ENCODE measurements at regions not wholly inside any gene's neighbourhood (a gene's known extent, or its start where the extent isn't known, plus 50 kb on each side); places are given as distances from the start of the nearest gene placed in this dataset.

DNA sequence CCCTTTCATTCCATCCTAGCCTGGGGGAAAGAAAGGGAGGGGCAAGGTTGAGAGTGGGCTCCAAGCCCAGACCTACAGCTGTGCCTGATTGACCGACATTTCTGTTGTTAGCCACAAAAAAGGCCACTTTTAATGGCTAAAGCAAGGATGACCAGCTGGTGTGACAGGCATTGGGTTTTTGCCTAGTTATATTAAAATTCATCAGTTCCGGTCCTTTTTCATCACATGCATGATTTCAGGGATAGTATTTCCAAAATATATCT lies 192.3 kb downstream of the ZNF326 start:
- TF ChIP-seq FOS (IDR thresholded peaks at IDR 0.05; ENCODE audit: borderline replicate concordance, insufficient read depth, low read length) (no peak), POLR2A (IDR thresholded peaks at IDR 0.05; ENCODE audit: low read depth, low read length) (no peak), GATA2 (IDR thresholded peaks at IDR 0.05; ENCODE audit: insufficient read depth, insufficient read length, low read depth, low read length) (no peak), EZH2 (IDR thresholded peaks at IDR 0.05; ENCODE audit: borderline replicate concordance, low read depth, low read length, severe bottlenecking) (no peak)
- TF ChIP-seq, protein P1, sequence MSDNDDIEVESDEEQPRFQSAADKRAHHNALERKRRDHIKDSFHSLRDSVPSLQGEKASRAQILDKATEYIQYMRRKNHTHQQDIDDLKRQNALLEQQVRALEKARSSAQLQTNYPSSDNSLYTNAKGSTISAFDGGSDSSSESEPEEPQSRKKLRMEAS (IDR thresholded peaks at IDR 0.05; ENCODE audit: insufficient read depth, insufficient read length): no peak
- TF ChIP-seq, protein P2, sequence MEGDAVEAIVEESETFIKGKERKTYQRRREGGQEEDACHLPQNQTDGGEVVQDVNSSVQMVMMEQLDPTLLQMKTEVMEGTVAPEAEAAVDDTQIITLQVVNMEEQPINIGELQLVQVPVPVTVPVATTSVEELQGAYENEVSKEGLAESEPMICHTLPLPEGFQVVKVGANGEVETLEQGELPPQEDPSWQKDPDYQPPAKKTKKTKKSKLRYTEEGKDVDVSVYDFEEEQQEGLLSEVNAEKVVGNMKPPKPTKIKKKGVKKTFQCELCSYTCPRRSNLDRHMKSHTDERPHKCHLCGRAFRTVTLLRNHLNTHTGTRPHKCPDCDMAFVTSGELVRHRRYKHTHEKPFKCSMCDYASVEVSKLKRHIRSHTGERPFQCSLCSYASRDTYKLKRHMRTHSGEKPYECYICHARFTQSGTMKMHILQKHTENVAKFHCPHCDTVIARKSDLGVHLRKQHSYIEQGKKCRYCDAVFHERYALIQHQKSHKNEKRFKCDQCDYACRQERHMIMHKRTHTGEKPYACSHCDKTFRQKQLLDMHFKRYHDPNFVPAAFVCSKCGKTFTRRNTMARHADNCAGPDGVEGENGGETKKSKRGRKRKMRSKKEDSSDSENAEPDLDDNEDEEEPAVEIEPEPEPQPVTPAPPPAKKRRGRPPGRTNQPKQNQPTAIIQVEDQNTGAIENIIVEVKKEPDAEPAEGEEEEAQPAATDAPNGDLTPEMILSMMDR (IDR thresholded peaks at IDR 0.05; ENCODE audit: extremely low read depth in 1 of 2, insufficient read depth in 1 of 2, low read depth in 1 of 2, low read length in 2 of 2): no peak

Measured in endothelial cell of umbilical vein (primary cell).